Fibroblast of skin of scalp (primary cell): ENCODE measurements at regions not wholly inside any gene's neighbourhood (a gene's known extent, or its start where the extent isn't known, plus 50 kb on each side); places are given as distances from the start of the nearest gene placed in this dataset.

Experiments used
- DNase-seq: peaks from one replicate; pipeline ENCODE4 v3.0.0-alpha.2; 2013

DNA sequence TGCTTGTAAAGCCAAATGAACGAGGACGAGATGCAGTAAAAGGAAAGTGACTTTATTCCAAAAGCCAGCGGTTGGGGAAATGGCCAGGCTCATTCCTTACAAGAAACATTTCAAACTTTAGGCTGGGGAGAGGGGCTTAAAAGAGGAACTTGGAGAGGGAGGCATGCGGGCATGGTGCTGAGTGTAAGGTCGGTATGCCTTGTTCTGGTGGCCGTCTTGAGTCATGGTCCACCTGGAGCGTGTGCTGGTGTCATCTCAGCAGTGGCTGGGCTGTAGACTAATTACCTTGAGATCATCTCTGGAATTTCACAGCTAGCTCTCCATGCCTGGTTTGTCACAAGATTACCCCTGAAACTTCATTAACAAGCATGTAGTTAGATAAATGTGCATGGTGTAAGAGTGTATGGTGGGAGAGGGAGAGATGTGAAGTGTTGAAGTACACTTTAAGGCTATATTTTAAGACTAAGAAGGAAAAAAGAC, 156.4 kb upstream of the PFN2 start:
- no peak for DNase-seq

DNA sequence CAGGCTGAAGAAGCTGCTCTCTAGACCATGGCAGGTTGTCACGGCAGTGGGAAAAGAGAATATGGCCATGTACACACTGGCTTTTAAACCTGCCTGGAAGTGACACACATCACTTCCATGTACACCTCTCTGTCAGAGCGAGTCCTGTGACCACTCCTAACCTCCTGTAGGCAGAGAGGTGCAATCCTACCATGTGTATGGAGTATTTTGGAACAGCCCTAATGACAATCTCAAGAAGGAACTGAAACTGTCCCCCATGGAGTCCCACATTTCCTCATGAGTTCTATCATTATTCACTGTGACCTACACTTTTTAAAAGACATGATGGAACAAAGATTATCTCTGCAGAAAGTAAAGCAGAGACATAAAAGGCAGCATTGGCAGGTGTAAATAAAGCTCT, 153.4 kb upstream of the PFN2 start:
- DNase-seq, result no peak

DNA sequence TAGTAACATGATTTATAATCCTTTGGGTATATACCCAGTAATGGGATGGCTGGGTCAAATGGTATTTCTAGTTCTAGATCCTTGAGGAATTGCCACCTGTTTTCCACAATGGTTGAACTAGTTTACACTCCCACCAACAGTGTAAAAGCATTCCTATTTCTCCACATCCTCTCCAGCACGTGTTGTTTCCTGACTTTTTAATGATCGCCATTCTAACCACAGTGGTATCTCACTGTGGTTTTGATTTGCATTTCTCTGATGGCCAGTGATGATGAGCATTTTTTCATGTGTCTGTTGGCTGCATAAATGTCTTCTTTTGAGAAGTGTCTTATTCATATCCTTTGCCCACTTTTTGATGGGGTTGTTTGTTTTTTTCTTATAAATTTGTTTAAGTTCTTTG, 152.6 kb upstream of the PFN2 start:
- DNase-seq, result peak; percentile 59

DNA sequence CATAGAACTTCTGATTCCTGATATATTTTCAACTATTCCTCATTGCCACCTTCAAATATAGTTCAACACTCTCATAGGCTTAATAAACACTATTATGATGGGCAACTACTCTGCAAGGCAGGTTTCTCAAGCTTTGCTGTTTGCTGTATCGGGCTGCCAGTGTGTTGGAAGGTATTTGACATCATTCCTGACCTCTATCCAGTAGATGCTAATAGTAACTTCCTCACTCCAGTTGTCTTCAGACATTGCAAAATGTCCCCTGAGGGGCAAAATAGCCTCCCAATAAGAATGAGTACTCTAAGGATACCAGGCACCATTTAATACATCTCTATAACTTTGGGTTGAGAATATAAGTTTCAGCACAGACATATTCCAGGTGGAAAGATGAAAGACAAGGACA, 147.5 kb upstream of the PFN2 start:
- DNase-seq, result no peak

DNA sequence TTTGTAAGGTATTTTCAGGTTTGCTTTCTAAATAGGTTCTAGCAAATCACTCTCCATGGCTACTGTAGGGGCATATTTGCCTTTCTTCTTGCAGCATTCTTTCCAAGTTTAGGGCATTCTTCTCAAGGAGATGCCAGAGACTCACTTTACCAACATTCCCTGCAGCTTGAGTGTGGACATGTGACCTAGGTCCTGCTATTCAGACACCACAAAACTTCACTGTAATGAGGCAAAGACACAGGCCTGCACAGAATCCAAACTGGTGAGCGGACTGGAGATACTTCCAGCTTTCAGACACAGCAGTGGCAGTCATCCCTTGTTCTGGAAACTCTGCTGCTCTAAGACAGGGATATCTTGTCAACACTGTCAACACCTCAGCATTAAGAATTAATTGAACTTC, 146.4 kb upstream of the PFN2 start:
- DNase-seq, result peak; percentile 65

DNA sequence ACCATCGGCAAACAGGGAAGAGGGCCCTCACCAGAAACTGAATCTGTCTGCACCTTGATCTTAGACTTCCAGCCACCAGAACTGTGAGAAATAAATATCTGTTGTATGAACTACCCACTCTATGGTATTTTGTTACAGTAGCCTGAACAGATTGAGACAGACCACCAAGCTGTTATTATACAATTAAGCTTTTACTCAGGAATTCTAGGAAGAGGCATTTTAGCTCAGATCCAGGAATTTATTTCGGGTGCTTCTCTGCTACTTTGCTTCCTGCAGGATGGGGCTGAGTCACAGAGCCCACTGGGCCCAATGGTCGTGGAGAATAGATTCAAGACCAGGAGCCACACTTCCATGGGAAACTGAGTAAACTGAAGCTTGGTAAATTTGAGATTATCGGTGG, 145.5 kb upstream of the PFN2 start:
- peak; percentile 48 for DNase-seq

DNA sequence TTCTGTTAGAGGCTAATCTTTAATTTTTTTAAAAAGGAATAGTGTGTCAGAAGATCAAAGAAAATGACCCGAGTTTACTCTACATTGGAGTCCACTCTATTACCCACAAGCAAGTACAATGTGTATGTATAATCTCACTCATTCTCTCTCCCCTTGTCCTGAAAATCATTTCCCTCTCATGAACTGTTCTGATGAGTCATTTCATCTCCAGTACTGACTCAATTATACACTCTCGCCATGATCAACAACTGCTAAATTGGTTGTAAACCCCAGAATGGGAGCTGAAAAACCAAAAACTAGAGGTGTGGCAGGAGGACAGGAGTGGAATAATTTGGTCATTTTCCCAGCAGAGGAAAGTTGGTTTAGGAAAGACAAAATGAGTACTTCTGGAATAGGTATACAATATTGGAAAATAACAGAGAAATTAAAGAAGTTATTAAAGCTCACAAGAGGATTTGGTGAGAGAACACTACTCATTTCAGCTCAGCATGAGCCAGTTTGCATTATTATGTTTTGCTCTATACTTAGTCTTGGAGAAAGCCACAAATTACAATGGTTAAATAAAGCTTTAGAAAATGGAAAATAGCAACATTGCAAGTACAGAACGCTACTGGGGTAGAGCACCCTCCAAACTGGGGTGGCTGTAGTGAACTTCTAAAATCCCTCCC, 144.3 kb upstream of the PFN2 start:
- peak; percentile 61 for DNase-seq

DNA sequence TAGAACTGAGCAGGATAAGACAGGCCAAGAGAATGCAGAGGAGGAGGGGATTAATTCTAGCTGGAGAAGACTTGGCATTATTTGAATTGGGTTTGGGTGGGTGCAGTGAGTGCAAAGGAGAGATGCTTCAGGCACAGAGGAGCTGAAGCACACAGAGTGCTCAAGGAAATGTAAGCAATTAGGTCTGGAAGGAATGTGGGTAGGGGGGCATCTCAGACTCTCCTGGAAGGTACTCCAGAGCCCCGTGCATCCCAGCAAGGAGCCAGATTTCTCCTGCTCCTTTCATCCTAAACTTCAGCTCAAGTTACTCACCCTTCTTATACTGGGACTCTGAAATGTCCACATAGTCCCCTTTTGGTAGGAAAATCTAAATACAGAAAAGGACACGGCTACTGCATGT, 143.6 kb upstream of the PFN2 start:
- no peak for DNase-seq

DNA sequence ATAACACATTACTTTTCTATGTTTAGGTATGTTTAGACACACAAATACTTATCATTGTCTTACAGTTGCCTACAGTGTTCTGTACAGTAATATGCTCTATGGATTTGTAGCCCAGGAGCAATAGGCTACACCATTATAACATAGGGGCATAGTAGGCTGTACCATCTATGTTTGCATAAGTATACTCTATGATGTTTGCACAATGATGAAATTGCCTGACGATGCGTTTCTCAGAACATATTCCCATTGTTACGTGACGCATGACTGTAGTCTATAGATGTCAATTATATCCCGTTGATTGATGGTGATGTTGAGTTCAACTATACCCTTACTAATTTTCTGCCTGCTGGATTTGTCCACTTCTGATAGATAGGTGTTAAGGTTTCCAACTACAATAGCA, 139.4 kb upstream of the PFN2 start:
- no peak for DNase-seq

DNA sequence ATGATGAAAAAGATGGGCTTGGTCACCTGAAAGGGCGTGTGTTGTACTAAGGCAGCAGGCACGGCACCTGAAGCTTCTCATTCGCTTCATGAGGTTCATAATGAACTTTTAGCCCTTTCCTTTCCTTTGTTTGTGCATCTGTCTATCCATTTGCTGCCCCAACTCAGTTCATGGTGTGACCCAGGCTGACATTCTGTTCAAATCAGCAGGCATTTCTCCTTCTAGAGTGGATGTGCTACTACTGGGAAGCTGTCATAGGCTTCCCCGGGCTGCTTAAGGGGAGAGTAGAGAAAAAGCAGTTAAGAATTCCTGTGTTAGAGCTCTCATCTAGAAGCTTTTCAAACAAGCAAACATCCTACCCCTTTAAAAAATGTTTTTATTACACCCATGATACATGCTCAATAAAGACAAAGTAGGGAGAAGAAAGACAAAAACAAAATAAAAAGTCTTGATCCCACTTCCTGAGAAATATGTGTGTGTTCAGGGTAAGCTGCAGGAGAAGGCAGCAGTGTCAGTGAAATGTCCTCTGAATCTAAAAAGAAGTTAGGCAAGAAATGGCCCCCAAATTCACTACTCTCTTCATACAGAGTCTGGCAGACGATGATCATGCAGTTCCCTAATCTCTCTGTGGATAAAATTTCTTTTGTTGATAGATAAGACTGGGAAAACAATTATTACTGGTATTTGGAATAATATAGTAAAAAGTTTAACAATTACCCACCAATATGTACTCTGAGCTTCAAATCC, 136.9 kb upstream of the PFN2 start:
- peak; percentile 54 for DNase-seq

DNA sequence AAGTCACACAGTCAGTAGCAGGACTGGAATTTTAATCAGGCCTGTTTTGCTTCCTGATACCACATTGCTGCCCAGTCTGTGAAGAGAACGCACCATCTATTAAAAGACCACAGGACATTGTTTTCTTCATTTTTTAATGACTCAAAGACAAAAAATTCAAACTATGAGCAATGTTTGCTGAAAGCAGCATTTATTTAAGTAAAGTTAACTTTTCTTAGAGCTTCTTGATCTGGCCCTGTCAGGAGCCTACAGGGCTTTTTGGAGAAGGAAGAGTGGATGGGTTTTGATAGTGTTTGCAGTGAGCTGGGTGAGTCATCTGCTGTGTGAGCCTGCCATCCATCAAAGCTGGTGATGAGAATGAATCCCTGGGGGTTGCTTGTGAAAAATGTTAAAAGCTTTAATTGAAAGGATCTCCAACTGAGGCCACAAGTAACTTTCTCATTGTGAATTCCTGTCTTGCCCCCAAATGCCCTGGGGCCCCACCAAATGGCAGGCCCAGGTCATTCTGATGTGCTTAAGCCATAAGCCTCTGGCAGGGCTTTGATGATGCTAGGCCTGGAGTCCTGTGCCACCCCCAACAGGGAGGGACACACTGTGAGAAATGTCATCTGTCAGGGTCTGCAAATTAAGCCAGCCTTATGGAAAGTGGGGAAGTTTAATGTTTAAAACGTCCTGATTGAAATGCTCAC, 136.2 kb upstream of the PFN2 start:
- DNase-seq, result peak; percentile 100

DNA sequence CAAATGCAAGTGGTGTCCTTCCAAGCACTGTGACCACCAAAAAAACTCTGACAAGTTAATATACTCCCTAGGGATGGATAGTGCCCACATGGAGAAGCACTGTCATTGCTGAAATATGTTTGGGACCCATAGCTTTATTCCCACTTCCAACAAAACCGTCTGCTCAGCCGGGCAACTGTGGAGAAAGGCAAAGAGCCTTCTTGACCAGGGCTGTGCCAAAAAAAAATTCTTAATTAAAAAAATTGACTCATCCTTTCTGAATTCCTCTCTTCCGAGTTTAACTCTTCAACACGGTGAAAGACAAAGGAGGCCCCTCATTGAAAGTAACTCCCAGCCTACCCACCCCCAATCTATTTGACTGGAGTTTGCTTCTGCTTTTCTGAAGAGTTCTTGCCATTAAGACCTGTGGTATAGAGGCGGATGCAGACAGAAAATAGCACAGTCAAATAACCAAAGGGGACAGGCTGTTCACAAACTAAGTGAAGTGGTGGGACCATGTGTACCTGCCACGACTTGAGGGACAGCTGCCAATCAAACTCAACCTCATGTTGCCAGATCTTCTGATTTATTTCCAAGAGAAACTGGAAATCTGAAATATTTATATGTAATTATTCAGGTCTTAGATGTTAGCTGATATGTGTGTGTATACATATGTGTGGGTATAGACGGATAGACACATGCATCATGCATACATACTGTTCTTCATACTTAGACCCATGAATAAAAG, 135.4 kb upstream of the PFN2 start:
- peak; percentile 78 for DNase-seq

DNA sequence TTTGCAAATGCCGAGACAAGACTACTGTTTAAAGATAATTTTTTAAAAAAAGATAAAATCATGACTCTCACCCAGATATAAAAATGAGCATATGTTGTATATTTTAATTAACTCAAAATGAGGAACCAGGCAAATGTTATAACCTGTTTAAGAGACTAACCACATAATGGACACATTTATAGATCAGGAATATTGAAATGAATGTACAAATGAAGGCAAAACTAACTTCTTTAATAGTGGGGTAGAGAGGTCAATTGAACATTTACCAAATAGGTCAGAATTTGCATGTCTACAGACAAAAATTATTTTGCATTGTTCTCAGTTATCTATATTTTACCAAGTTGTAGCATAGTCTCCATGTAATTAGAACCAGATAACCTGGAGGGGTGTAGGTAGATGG, 134.3 kb upstream of the PFN2 start:
- no peak for DNase-seq

DNA sequence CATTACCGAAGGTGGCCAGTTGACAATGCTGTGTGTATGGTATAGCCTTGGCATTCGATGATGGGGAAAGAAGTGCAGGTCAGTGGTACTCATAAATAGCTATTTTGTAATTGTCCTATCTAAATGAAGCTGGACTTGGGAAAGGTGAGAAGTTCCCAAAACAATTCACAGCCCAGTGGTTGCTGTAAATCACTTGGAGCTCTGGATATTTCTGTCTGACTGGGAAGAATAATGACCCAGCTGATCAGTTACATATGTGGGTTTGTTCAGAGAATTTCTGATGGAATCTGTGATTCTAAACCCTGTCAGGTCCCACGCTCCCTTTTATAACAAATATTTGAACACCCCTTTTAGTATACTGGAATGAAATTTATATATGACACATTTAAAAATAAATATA, 133.9 kb upstream of the PFN2 start:
- DNase-seq, result peak; percentile 43

DNA sequence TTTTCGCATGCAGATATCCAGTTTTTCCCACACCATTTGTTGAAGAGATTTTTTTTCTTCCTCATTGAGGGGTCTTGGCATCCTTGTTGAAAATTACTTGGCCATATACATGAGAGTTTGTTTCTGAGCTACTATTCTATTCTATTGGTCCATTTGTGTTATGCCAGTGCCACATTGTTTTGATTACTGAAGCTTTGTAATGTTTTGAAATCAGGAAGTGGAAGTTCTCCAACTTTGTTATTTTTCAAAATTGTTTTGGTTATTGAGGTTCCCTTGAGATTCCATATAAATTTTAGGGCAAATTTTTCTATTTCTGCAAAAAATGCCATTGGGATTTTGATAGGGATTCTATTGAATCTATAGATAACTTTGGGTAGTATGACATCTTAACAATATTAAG, 130.3 kb upstream of the PFN2 start:
- peak; percentile 62 for DNase-seq

DNA sequence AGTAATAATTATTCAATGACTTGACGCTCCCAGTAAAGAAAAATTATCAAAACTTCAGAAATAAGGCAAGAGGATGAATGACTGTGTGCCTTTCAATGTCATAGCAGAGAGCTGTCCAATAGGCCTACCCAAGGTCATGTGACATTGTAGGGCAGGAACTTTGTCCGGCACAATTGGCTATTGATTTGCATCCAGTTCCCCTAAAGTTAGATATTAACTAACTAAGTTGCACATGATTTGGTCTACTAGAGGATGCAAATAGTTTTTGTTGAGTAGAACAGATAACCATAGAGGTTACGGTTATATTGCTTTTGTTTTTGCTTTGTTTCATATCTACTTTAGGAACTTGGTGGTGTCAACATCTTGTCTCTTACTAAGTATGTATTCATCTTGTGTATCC, 127.9 kb upstream of the PFN2 start:
- DNase-seq, result no peak

DNA sequence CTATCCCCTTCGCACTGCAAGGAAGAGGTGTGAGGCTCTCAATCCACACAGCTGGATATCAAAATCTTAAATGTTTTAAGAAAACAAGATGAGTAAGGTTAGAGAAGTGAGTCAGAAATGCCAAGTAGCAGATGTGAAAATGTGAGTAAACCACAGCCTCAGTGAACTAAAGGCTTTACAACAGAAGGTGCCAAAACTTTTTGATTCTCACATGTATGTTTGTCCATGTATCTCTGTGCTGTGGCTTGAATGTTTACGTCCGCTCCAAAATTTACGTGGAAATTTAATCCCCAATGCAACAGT, 126.8 kb upstream of the PFN2 start:
- peak; percentile 77 for DNase-seq

DNA sequence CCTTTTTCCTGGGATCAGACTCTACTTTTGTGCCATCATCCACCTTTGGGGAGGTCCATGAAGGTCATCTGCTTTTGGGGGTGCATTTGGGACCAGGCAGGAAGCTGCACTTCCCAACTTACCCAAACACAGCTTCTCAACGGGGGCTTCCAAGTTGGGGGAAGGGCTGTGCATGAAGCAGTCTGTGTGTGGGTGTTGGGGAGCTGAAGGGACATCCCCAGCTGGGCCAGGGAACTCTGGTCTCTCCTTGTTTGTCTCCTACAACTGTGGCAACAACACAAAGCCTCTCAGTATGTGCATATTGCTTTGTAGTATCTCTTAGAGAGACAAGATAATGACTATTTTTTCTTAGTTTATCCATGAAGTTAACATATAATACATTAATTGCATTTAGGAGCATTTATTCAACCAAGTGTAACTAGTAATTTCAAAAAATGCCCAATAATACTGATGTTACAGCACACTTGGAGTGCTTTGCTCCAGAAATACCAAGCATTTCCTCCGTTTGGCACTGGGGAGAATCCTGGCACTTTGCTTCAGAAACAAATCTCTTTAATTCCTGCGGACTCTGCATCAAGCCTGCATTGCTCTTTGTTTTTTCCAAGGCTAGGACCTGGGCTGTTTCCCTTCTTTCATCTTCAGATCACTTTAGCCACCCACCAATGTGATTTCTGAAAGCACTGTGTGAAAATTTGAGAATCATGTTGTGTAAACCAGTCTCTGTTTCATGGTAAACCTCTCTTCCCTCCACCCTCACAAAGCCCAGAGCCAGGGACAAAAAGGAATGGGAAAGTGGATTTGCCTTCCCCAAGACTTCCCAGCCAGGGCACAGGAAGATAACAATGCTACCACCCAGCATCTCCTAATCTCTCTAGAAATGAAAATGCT, 126.2 kb upstream of the PFN2 start:
- no peak for DNase-seq

DNA sequence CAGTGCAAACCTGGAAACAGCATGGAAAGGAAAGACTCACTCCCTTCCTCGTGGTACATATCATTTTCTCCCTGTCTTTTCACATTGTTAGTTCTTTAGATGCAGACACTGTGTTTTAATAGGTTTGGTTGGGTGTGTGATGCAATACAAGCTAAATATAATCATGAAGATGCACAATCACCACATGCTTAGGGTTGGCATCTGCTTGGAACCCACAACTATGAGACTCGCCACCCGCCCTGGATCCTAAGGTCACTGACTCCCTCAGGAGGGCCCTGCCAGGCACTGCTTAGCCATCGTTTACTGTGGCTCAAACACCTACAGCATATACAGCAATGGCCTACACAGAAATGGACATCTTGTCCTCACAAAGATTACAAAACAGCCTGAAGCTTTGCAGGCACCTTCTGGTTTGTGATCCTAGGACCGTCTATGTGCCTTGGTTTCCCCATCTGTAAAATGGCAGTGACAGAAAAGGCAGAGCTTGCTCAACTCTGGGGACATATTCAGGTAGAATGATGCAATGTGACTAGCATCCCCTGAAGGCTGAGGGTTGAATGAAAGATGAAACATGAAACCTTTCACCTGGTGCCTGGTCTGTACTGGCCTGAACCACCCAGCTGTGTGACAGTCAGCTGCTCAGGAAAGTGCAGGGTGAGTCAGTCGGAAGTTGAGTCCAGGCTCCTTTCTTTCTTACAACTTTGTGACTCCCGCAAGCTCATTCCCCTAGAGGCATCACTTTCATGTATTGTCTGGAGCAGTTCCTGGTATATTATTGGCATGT, 123.6 kb upstream of the PFN2 start:
- peak; percentile 52 for DNase-seq

DNA sequence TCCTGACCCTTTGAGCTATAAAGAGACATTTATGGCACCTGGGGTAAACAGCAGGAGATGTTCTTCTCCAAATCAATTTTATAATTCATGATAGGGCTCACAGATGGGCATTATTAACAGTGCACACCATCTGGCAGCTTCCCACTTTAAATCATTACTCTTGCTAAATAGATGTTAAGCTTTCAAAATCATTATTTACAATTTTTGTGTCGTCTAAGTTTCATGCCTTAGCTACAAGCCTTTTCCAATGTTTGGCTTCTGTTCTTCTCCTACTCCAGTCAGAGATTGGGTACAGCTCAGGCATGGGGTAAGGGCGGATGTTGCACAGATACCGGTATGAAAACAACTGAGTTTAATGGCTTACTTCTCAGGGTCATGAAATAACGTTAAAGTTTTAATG, 120.9 kb upstream of the PFN2 start:
- no peak for DNase-seq

DNA sequence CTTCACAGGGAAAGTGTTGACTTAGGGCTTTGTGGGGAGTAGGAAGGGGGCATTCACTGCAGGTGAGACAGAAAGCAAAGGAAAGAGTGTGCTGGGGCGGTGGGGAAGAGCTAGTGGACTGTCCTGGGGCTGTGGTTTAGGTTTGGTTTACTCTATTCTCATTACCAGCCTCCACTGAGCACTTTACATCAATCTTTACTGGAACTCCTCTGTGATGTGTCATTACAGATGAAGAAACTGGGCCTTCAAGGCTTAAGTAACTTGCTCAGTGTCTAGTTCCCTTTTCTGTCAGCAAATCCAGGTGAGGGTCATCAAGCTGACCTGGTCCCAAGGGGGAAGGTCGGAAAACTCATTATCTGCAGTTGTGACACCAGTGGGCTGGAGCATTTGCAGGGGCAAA, 120.2 kb upstream of the PFN2 start:
- DNase-seq, result no peak
